Ishikawa (cell line): ENCODE measurements at regions not wholly inside any gene's neighbourhood (a gene's known extent, or its start where the extent isn't known, plus 50 kb on each side); places are given as distances from the start of the nearest gene placed in this dataset.

Experiments
- CEBPB ChIP-seq: IDR thresholded peaks from 2 replicates; pipeline ENCODE4 v1.6.1; 2012
- CREB1 ChIP-seq: IDR thresholded peaks from 2 replicates; pipeline ENCODE4 v1.6.1; 2012; ENCODE audit warnings: low read depth
- EGR1 ChIP-seq: IDR thresholded peaks from 2 replicates; pipeline ENCODE4 v1.6.1; 2012
- EP300 ChIP-seq: IDR thresholded peaks from 2 replicates; pipeline ENCODE4 v1.6.1; 2012; ENCODE audit warnings: borderline replicate concordance
- FOXM1 ChIP-seq: IDR thresholded peaks from 2 replicates; pipeline ENCODE4 v1.6.1; 2012; ENCODE audit warnings: low read depth, borderline replicate concordance
- NFIC ChIP-seq: IDR thresholded peaks from 2 replicates; pipeline ENCODE4 v1.6.1; 2012
- RAD21 ChIP-seq: IDR thresholded peaks from 2 replicates; pipeline ENCODE4 v1.6.1; 2012; ENCODE audit warnings: low read depth
- TAF1 ChIP-seq: IDR thresholded peaks from 2 replicates; pipeline ENCODE4 v1.6.1; 2012; ENCODE audit warnings: low read depth, mild to moderate bottlenecking
- TCF12 ChIP-seq: IDR thresholded peaks from 2 replicates; pipeline ENCODE4 v1.6.1; 2012; ENCODE audit warnings: low read depth
- TEAD4 ChIP-seq: IDR thresholded peaks from 2 replicates; pipeline ENCODE4 v1.6.1; 2012
- USF1 ChIP-seq: IDR thresholded peaks from 2 replicates; pipeline ENCODE4 v1.6.1; 2012
- YY1 ChIP-seq: IDR thresholded peaks from 2 replicates; pipeline ENCODE4 v1.6.1; 2012; ENCODE audit warnings: low read depth
- ZBTB7A ChIP-seq: IDR thresholded peaks from 2 replicates; pipeline ENCODE4 v1.6.1; 2012; ENCODE audit warnings: low read depth
- TF ChIP-seq, protein P1 (sequence below): IDR thresholded peaks from 2 replicates; pipeline ENCODE4 v1.6.1; 2012; ENCODE audit warnings: low read depth, mild to moderate bottlenecking
- TF ChIP-seq, protein P2 (sequence below): IDR thresholded peaks from 2 replicates; pipeline ENCODE4 v1.6.1; 2012

DNA sequence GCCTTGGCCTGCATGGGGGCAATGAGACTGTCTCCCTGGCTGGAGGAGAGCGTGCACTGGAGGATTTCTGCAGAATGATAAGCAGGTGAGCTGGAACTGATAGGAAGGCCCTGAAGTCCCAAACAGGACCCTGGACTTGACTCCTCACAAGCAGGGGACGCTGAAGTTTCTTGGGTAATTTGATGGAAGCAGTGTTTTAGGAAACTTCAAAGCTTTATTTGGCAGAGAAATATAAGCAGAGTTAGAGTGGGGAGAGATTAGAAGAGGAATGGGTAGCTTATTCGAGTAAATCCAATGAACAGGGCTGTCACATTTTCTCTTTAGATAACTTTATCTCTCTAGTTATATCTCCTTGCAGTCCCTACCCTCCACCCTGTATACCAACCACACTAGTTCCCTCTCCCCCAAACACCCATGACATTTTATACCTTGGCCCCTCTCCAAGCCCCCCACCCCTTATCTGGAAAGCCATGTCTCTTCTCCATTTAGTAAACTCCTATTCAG, 73.6 kb upstream of the IGFBP5 start:
- no peak for TF ChIP-seq FOXM1
- TF ChIP-seq, protein P1, sequence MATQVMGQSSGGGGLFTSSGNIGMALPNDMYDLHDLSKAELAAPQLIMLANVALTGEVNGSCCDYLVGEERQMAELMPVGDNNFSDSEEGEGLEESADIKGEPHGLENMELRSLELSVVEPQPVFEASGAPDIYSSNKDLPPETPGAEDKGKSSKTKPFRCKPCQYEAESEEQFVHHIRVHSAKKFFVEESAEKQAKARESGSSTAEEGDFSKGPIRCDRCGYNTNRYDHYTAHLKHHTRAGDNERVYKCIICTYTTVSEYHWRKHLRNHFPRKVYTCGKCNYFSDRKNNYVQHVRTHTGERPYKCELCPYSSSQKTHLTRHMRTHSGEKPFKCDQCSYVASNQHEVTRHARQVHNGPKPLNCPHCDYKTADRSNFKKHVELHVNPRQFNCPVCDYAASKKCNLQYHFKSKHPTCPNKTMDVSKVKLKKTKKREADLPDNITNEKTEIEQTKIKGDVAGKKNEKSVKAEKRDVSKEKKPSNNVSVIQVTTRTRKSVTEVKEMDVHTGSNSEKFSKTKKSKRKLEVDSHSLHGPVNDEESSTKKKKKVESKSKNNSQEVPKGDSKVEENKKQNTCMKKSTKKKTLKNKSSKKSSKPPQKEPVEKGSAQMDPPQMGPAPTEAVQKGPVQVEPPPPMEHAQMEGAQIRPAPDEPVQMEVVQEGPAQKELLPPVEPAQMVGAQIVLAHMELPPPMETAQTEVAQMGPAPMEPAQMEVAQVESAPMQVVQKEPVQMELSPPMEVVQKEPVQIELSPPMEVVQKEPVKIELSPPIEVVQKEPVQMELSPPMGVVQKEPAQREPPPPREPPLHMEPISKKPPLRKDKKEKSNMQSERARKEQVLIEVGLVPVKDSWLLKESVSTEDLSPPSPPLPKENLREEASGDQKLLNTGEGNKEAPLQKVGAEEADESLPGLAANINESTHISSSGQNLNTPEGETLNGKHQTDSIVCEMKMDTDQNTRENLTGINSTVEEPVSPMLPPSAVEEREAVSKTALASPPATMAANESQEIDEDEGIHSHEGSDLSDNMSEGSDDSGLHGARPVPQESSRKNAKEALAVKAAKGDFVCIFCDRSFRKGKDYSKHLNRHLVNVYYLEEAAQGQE: no peak
- TF ChIP-seq EGR1: no peak
- TF ChIP-seq TEAD4: no peak
- TF ChIP-seq USF1: no peak
- no peak for TF ChIP-seq NFIC
- no peak for TF ChIP-seq TCF12

DNA sequence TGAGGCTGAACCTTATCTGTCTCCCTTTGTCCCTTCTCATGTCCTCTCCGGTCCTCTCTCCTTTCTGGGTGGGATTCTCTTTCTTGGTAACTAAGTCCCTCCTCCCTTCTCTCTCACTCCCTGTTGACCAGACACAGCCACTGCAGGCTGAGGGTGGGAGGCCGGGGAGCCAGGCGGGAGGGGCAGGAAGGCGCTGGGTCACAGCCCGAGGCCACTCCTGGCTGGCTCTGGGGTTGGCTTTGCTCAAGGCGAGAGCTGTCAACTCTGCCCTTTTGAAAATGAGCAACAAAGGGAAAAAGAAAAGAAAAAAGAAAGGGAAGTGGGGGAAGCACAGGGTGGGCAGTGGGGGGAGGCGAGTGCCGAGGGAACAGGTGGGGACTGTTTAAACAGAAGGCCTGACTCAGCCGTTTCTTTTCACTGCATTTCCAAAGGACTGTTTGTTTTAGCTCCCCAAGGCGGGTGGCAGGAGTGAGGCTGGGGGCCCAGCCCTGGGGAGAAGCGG, 70.5 kb upstream of the IGFBP5 start:
- no peak for TF ChIP-seq TEAD4
- TF ChIP-seq CEBPB: no peak
- no peak for TF ChIP-seq TAF1
- no peak for TF ChIP-seq USF1
- TF ChIP-seq CREB1: no peak
- TF ChIP-seq, protein P1: no peak
- no peak for TF ChIP-seq FOXM1
- TF ChIP-seq RAD21: no peak
- TF ChIP-seq TCF12: no peak
- TF ChIP-seq YY1: no peak
- TF ChIP-seq, protein P2, sequence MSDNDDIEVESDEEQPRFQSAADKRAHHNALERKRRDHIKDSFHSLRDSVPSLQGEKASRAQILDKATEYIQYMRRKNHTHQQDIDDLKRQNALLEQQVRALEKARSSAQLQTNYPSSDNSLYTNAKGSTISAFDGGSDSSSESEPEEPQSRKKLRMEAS: no peak
- no peak for TF ChIP-seq EP300

GRCh38 chr2:216763396-216763795, 68.0 kb upstream of the IGFBP5 start:
- TF ChIP-seq CEBPB (no peak), USF1 (no peak), FOXM1 (no peak), CREB1 (no peak), NFIC (no peak), EGR1 (no peak), EP300 (no peak), YY1 (no peak), TCF12 (no peak), ZBTB7A (no peak), TAF1 (no peak), RAD21 (no peak), TEAD4 (no peak)
- TF ChIP-seq, protein P2: no peak
- TF ChIP-seq, protein P1: no peak

DNA sequence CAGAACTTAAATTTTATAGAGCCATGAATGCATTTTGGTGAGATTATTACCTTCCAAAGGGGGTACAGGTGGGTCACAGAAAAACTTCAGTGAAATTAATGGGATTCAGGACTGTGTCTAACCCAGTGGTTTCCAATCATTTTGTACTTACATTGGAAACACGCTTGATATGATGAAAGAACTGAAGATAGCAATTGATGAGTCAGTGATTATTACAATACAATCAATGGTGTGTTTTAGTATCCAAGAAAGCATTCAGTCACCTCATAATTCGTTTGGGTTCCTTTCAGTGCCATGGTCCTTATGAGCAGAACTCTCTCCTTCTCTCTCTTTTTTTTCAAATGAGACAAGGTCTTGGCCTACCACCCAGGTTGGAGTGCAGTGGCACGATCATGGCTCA, 66.5 kb upstream of the IGFBP5 start:
- TF ChIP-seq TCF12 (no peak), CEBPB (no peak), TEAD4 (no peak), EP300 (no peak), RAD21 (no peak), EGR1 (no peak), NFIC (no peak), ZBTB7A (no peak), FOXM1 (no peak), CREB1 (no peak), USF1 (no peak), TAF1 (no peak), YY1 (no peak)
- TF ChIP-seq, protein P1: no peak
- TF ChIP-seq, protein P2: no peak
